ENCODE measurements at regions not wholly inside any gene's neighbourhood (a gene's known extent, or its start where the extent isn't known, plus 50 kb on each side); places are given as distances from the start of the nearest gene placed in this dataset.

DNA sequence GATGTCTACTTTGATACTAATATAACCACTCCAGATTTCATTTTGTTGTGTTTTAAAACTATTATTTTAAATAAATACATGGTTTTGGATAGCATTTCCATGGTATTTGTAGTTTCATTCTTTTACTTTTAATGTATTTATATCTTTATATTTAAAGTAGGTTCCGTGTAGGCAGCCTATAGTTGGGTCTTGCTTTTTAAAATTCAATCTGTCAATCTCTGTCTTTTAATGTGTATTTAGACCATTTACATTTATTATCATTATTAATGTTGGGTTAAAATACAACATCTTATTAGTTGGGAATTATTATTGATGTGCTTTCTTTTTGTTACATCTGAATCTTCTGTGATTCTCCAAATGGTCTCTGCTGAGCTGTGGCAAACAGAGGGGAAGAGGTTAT is 412.1 kb downstream of the NPIPA7 start:
- H3K27ac ChIP-seq (ENCODE audit: low read length) = no peak overlapping the region
- no peaks in the 10 kb centered on the region for H3K4me1 ChIP-seq (ENCODE audit: low read length)
- H2AFZ ChIP-seq (ENCODE audit: low read length) = no peak overlapping the region
- H3K4me2 ChIP-seq (ENCODE audit: low read depth, low read length) = no peak overlapping the region
- no peaks in the 10 kb centered on the region for H3K79me2 ChIP-seq (ENCODE audit: low read length)
- H3K36me3 ChIP-seq (replicated peaks; ENCODE audit: insufficient read depth, low read length) = no peaks in the 10 kb centered on the region
- H3K27me3 ChIP-seq (replicated peaks; ENCODE audit: insufficient read depth, low read length) = no peaks in the 10 kb centered on the region
- no peak overlapping the region for H3K4me3 ChIP-seq (ENCODE audit: low read length)
- DNase-seq = no peak
- no peak for TF ChIP-seq EZH2 (optimal IDR thresholded peaks at IDR 0.05; ENCODE audit: low read depth, low read length)
- TF ChIP-seq EZH2phosphoT487 (IDR thresholded peaks at IDR 0.05; ENCODE audit: low read length) = no peak
- TF ChIP-seq CTCF (IDR thresholded peaks at IDR 0.05; ENCODE audit: low read length) = no peak
- no peaks in the 10 kb centered on the region for H3K9me2 ChIP-seq (replicated peaks; ENCODE audit: insufficient read depth, low read length)
- no peaks in the 10 kb centered on the region for H3F3A ChIP-seq (ENCODE audit: insufficient read depth, low read length)
- H3K9me3 ChIP-seq (replicated peaks; ENCODE audit: insufficient read depth, low read length) = no peaks in the 10 kb centered on the region
- no peaks in the 10 kb centered on the region for H4K20me1 ChIP-seq (ENCODE audit: insufficient read depth, low read length)
- H3K9ac ChIP-seq (ENCODE audit: low read length) = no peak overlapping the region

GRCh38 chr16:16797239-16797638 is 418.3 kb downstream of the NPIPA7 start:
- peak; percentile 45 for DNase-seq

GRCh38 chr16:16798504-16798903 is 419.6 kb downstream of the NPIPA7 start:
- Histone ChIP-seq H3K4me1 (ENCODE audit: low read length) (no peaks in the 10 kb centered on the region), H3K4me2 (ENCODE audit: low read depth, low read length) (no peak overlapping the region), H3K79me2 (ENCODE audit: low read length) (no peaks in the 10 kb centered on the region), H3K27ac (ENCODE audit: low read length) (no peak overlapping the region), H4K20me1 (ENCODE audit: insufficient read depth, low read length) (no peaks in the 10 kb centered on the region), H3K9me2 (replicated peaks; ENCODE audit: insufficient read depth, low read length) (no peaks in the 10 kb centered on the region), H3K27me3 (replicated peaks; ENCODE audit: insufficient read depth, low read length) (no peaks in the 10 kb centered on the region), H3K4me3 (ENCODE audit: low read length) (no peak overlapping the region), H3K9ac (ENCODE audit: low read length) (no peak overlapping the region), H3K9me3 (replicated peaks; ENCODE audit: insufficient read depth, low read length) (no peaks in the 10 kb centered on the region), H2AFZ (ENCODE audit: low read length) (no peak overlapping the region), H3K36me3 (replicated peaks; ENCODE audit: insufficient read depth, low read length) (no peaks in the 10 kb centered on the region), H3F3A (ENCODE audit: insufficient read depth, low read length) (no peaks in the 10 kb centered on the region)
- no peak for TF ChIP-seq EZH2 (optimal IDR thresholded peaks at IDR 0.05; ENCODE audit: low read depth, low read length)
- TF ChIP-seq CTCF (IDR thresholded peaks at IDR 0.05; ENCODE audit: low read length) = no peak
- TF ChIP-seq EZH2phosphoT487 (IDR thresholded peaks at IDR 0.05; ENCODE audit: low read length) = no peak
- DNase-seq = no peak

More at GRCh38 chr16:16797239-16797638, 418.3 kb downstream of the NPIPA7 start:
- Histone ChIP-seq H3F3A (ENCODE audit: insufficient read depth, low read length) (no peaks in the 10 kb centered on the region), H3K27ac (ENCODE audit: low read length) (no peak overlapping the region), H3K9me2 (replicated peaks; ENCODE audit: insufficient read depth, low read length) (no peaks in the 10 kb centered on the region), H3K4me3 (ENCODE audit: low read length) (no peak overlapping the region), H2AFZ (ENCODE audit: low read length) (no peak overlapping the region), H3K9ac (ENCODE audit: low read length) (no peak overlapping the region), H3K4me1 (ENCODE audit: low read length) (no peaks in the 10 kb centered on the region), H3K27me3 (replicated peaks; ENCODE audit: insufficient read depth, low read length) (no peaks in the 10 kb centered on the region), H4K20me1 (ENCODE audit: insufficient read depth, low read length) (no peaks in the 10 kb centered on the region), H3K4me2 (ENCODE audit: low read depth, low read length) (no peak overlapping the region), H3K9me3 (replicated peaks; ENCODE audit: insufficient read depth, low read length) (no peaks in the 10 kb centered on the region), H3K79me2 (ENCODE audit: low read length) (no peaks in the 10 kb centered on the region), H3K36me3 (replicated peaks; ENCODE audit: insufficient read depth, low read length) (no peaks in the 10 kb centered on the region)
- no peak for TF ChIP-seq EZH2 (optimal IDR thresholded peaks at IDR 0.05; ENCODE audit: low read depth, low read length)
- no peak for TF ChIP-seq CTCF (IDR thresholded peaks at IDR 0.05; ENCODE audit: low read length)
- no peak for TF ChIP-seq EZH2phosphoT487 (IDR thresholded peaks at IDR 0.05; ENCODE audit: low read length)
